Neural cell (in vitro differentiated cells): ENCODE measurements at regions not wholly inside any gene's neighbourhood (a gene's known extent, or its start where the extent isn't known, plus 50 kb on each side); places are given as distances from the start of the nearest gene placed in this dataset.

Experiments
- H2AFZ ChIP-seq: fragments of 200-600, 300-800 bp; sonication (generic), shearing (Covaris generic); 2 replicates; pipeline ENCODE4 v1.6.0; 2014; ENCODE audit warnings: low read depth, mild to moderate bottlenecking, antibody characterized with exemption, low read length, moderate library complexity
- H3F3A ChIP-seq: fragments of 200-600 bp; shearing (Covaris generic); 2 replicates; pipeline ENCODE4 v1.6.1; 2016; ENCODE audit warnings: mild to moderate bottlenecking, moderate library complexity, mixed read lengths, antibody characterized with exemption, low read length; ENCODE audit not compliant: insufficient read depth, poor library complexity, severe bottlenecking
- H3K27ac ChIP-seq: fragments of 200-600, 300-800 bp; sonication (generic), shearing (Covaris generic); 2 replicates; pipeline ENCODE4 v1.5.1; 2014; ENCODE audit warnings: mild to moderate bottlenecking, low read length, moderate library complexity
- H3K27me3 ChIP-seq: fragments of 300-800, 200-600 bp; sonication (generic), shearing (Covaris generic); 2 replicates; pipeline ENCODE4 v1.6.0; 2014; ENCODE audit warnings: mild to moderate bottlenecking, low read depth, low read length, moderate library complexity; ENCODE audit not compliant: insufficient read depth
- H3K36me3 ChIP-seq: fragments of 300-800, 200-600 bp; sonication (generic), shearing (Covaris generic); 2 replicates; pipeline ENCODE4 v1.5.1; 2014; ENCODE audit warnings: mild to moderate bottlenecking, antibody characterized with exemption, low read length, moderate library complexity; ENCODE audit not compliant: insufficient read depth
- H3K4me2 ChIP-seq: fragments of 300-800, 200-600 bp; sonication (generic), shearing (Covaris generic); 2 replicates; pipeline ENCODE4 v1.6.0; 2014; ENCODE audit warnings: mild to moderate bottlenecking, low read length
- H3K4me3 ChIP-seq: fragments of 300-800, 200-600 bp; sonication (generic), shearing (Covaris generic); 2 replicates; pipeline ENCODE4 v1.5.1; 2014; ENCODE audit warnings: mild to moderate bottlenecking, low read length, moderate library complexity
- H3K79me2 ChIP-seq: fragments of 200-600 bp; shearing (Covaris generic); replicated peaks from 2 replicates; pipeline ENCODE4 v1.6.0; 2014; ENCODE audit warnings: mild to moderate bottlenecking, low read length, moderate library complexity; ENCODE audit not compliant: insufficient read depth
- H3K9ac ChIP-seq: fragments of 300-800, 200-600 bp; sonication (generic), shearing (Covaris generic); 2 replicates; pipeline ENCODE4 v1.6.1; 2016; ENCODE audit warnings: mild to moderate bottlenecking, low read length, mixed read lengths
- H3K9me2 ChIP-seq: fragments of 200-600 bp; shearing (Covaris generic); 2 replicates; pipeline ENCODE4 v1.6.1; 2016; ENCODE audit warnings: mild to moderate bottlenecking, low read length, mixed read lengths; ENCODE audit not compliant: insufficient read depth
- H3K9me3 ChIP-seq: fragments of 200-600, 300-800 bp; sonication (generic), shearing (Covaris generic); 2 replicates; pipeline ENCODE4 v1.6.1; 2016; ENCODE audit warnings: mild to moderate bottlenecking, mixed run types, low read length, moderate library complexity, mixed read lengths
- H4K20me1 ChIP-seq: fragments of 200-600 bp; shearing (Covaris generic); 2 replicates; pipeline ENCODE4 v1.6.1; 2016; ENCODE audit warnings: mild to moderate bottlenecking, mixed run types; ENCODE audit not compliant: insufficient read depth
- EZH2 ChIP-seq: fragments of 200-600, 300-800 bp; shearing (Covaris generic), sonication (generic); IDR thresholded peaks from 2 replicates; pipeline ENCODE4 v1.6.1; 2014; ENCODE audit warnings: antibody characterized with exemption, low read length, borderline replicate concordance, mild to moderate bottlenecking; ENCODE audit not compliant: insufficient read depth, poor library complexity, severe bottlenecking
- MXI1 ChIP-seq: fragments of 450-650 bp; conservative IDR thresholded peaks from 2 replicates; pipeline ENCODE4 v1.6.1; 2014; ENCODE audit warnings: antibody characterized with exemption, mild to moderate bottlenecking; ENCODE audit not compliant: poor library complexity, severe bottlenecking
- POLR2AphosphoS5 ChIP-seq: IDR thresholded peaks from 2 replicates; pipeline ENCODE4 v1.6.1; 2012
- TAF1 ChIP-seq: IDR thresholded peaks from 2 replicates; pipeline ENCODE4 v1.6.1; 2012; ENCODE audit warnings: low read depth
- TF ChIP-seq, protein P1 (sequence below): fragments of 450-650 bp; IDR thresholded peaks from 2 replicates; pipeline ENCODE4 v1.5.1; 2014; ENCODE audit warnings: antibody characterized with exemption, mild to moderate bottlenecking, moderate library complexity; ENCODE audit not compliant: poor library complexity, severe bottlenecking
- TF ChIP-seq, protein P2 (sequence below): IDR thresholded peaks from 2 replicates; pipeline ENCODE4 v1.6.1; 2012; ENCODE audit warnings: borderline replicate concordance

DNA sequence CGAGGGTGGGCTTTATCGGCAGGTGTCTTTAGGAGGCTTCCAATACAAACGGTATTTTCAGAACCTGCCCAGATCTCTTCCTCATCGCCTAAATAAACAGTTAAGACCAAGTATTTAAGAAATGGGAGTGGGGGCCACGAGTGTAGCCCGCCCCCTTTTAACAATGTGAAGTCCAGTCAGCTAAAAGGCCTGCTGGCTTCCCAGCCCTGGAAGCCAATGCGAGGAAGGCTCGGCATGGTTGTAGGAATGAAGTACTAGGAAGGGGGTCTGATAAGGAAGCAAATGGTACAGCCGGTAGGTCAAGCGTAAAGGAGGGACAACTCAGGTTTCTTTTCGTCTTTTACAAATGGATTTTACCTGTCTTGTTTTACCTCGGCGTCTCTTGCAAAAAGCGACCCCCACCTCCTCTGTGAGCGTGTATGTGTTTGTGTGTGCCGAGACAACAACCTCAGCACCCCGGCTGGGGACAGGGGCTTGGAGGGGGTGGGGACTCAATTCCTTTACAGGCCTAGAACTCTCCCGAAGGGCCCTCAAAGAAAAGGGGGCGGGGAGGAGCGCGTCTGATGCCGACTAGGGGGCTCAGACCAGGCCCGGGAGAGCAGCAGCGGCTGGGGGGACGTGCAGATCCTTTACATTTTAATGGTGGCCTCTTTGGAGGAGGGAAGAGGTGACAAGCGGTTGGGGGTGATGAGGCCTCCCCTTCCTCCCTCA, 147.6 kb downstream of the GPR85 start:
- no peaks in the 10 kb centered on the region for H3K9me3 ChIP-seq
- peaks cover 7% of the 10 kb centered on the region for H3K36me3 ChIP-seq
- peaks cover 54% of the 10 kb centered on the region for H3K79me2 ChIP-seq
- no peaks in the 10 kb centered on the region for H4K20me1 ChIP-seq
- H3K4me2 ChIP-seq: peak overlapping the region; percentile 97
- H3K27ac ChIP-seq: peak overlapping the region; percentile 94
- peak overlapping the region; percentile 93 for H3K9ac ChIP-seq
- no peaks in the 10 kb centered on the region for H3K27me3 ChIP-seq
- TF ChIP-seq, protein P1, sequence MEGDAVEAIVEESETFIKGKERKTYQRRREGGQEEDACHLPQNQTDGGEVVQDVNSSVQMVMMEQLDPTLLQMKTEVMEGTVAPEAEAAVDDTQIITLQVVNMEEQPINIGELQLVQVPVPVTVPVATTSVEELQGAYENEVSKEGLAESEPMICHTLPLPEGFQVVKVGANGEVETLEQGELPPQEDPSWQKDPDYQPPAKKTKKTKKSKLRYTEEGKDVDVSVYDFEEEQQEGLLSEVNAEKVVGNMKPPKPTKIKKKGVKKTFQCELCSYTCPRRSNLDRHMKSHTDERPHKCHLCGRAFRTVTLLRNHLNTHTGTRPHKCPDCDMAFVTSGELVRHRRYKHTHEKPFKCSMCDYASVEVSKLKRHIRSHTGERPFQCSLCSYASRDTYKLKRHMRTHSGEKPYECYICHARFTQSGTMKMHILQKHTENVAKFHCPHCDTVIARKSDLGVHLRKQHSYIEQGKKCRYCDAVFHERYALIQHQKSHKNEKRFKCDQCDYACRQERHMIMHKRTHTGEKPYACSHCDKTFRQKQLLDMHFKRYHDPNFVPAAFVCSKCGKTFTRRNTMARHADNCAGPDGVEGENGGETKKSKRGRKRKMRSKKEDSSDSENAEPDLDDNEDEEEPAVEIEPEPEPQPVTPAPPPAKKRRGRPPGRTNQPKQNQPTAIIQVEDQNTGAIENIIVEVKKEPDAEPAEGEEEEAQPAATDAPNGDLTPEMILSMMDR: no peak
- TF ChIP-seq, protein P2, sequence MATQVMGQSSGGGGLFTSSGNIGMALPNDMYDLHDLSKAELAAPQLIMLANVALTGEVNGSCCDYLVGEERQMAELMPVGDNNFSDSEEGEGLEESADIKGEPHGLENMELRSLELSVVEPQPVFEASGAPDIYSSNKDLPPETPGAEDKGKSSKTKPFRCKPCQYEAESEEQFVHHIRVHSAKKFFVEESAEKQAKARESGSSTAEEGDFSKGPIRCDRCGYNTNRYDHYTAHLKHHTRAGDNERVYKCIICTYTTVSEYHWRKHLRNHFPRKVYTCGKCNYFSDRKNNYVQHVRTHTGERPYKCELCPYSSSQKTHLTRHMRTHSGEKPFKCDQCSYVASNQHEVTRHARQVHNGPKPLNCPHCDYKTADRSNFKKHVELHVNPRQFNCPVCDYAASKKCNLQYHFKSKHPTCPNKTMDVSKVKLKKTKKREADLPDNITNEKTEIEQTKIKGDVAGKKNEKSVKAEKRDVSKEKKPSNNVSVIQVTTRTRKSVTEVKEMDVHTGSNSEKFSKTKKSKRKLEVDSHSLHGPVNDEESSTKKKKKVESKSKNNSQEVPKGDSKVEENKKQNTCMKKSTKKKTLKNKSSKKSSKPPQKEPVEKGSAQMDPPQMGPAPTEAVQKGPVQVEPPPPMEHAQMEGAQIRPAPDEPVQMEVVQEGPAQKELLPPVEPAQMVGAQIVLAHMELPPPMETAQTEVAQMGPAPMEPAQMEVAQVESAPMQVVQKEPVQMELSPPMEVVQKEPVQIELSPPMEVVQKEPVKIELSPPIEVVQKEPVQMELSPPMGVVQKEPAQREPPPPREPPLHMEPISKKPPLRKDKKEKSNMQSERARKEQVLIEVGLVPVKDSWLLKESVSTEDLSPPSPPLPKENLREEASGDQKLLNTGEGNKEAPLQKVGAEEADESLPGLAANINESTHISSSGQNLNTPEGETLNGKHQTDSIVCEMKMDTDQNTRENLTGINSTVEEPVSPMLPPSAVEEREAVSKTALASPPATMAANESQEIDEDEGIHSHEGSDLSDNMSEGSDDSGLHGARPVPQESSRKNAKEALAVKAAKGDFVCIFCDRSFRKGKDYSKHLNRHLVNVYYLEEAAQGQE: peak; percentile 53
- no peak for TF ChIP-seq MXI1
- TF ChIP-seq TAF1: no peak
- TF ChIP-seq EZH2: no peak
- no peak for TF ChIP-seq POLR2AphosphoS5
- H3F3A ChIP-seq: no peaks in the 10 kb centered on the region
- peak overlapping the region; percentile 62 for H2AFZ ChIP-seq
- H3K4me3 ChIP-seq: peak overlapping the region; percentile 82
- no peaks in the 10 kb centered on the region for H3K9me2 ChIP-seq

DNA sequence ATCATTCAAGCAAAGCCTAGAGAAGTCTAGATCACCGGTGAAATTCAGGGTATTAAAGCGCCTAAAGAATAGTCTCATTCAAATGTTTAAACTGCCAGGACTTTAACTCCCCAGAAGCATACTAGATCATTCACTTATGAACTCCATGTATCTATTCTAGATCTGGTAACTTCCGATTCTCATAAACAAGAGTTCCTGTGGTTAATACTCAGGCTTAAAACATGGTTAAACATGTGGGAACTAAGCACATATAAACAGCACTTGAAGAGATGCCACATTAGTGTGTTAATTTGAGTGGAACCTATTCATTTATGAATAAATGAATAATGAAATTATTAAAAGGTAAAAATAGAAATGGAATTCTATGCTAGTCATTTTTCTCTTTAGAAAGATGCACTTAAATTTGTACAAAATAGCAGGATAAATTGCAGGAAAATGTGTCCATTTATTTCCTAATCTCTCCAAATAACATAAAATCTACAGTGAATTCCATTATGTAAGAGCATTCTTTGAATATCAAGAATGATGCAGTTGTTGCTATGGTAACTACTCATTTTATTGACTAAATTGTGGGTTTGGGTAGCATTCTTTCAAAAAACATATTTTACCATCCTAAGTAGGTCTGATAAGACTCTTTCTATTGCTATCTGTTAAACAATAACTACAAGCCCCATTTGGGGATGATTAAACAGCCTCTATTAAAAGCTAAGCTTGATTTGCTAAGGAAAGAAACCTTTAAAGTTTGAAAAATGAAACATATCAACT, 147.6 kb upstream of the TMEM168 start:
- H3K9ac ChIP-seq: peak overlapping the region; percentile 93

More for the DNA sequence above, 147.6 kb upstream of the TMEM168 start:
- H3F3A ChIP-seq: no peaks in the 10 kb centered on the region
- peaks cover 8% of the 10 kb centered on the region for H3K36me3 ChIP-seq
- peak overlapping the region; percentile 82 for H3K4me3 ChIP-seq
- no peak overlapping the region for H2AFZ ChIP-seq
- no peak for TF ChIP-seq TAF1
- TF ChIP-seq, protein P1: no peak
- H4K20me1 ChIP-seq: no peaks in the 10 kb centered on the region
- peak overlapping the region; percentile 97 for H3K4me2 ChIP-seq
- H3K9me3 ChIP-seq: no peaks in the 10 kb centered on the region
- H3K79me2 ChIP-seq: peaks cover 66% of the 10 kb centered on the region
- peak overlapping the region; percentile 94 for H3K27ac ChIP-seq
- no peaks in the 10 kb centered on the region for H3K9me2 ChIP-seq
- no peaks in the 10 kb centered on the region for H3K27me3 ChIP-seq
